ENCODE measurements at regions not wholly inside any gene's neighbourhood (a gene's known extent, or its start where the extent isn't known, plus 50 kb on each side); places are given as distances from the start of the nearest gene placed in this dataset.
"Not testable (repeated sequence)": the region's sequence is repeated elsewhere in the genome, so short reads cannot be mapped to it uniquely, and the experiment has no call there.

DNA sequence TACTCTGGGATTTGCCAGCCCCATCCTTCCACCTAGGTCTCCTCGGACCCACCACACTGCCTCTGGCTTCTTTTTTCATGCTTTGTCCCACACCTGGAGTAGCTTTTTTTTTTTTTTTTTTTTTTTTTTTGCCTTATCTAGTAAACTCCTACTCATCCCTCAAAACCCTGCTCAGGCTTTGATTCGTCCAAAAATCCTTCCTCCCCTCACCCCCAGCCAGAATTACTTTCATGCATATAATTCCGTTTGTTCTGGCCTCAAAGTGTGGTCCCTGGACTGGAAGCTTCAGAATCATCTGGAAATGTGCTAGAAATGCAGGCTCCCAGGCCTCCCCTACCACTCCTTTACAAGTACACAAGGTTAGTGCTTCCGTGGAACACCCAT lies 320.1 kb downstream of the PTTG2 start:
- no peak for DNase-seq

- DNase-seq: no peak
These were observed 321.3 kb downstream of the PTTG2 start for GRCh38 chr4:38281371-38282071.

GRCh38 chr4:38283724-38284123 lies 323.5 kb downstream of the PTTG2 start:
- no peak for DNase-seq

DNA sequence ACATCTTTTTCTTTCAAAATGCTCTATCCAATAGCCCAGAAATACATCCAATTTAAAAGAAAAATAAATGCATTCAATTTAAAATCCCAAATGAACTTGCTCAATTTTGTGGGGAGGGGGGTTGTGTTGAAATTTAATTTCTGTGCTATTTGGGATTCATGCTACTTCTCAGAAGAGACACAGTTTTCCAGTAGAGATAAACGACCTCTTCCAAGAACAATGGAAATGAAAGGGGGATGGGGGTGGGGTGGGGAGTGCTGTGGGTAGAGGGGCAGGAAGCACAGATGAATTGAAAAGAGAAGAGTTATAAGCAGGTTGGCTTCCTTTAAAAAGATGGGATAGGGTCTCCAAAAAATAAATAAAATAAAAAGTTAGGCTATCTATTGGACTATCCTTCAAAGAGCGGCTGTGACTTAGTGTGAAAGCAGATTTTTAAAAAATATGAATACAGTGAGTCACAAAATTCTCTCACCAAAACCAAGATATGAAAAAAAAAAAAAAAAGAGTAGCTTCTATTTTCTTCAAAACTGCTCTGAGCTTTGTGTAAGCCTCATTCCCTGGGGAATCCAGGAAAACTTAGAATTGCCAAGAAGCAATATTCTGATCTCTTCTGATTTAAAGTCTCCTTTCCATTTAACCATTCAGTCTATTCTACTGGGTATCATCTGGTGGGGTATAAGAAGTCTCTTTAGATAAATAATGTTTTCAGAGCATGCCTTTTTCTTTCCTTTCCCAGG lies 324.3 kb downstream of the PTTG2 start:
- DNase-seq: no peak

DNA sequence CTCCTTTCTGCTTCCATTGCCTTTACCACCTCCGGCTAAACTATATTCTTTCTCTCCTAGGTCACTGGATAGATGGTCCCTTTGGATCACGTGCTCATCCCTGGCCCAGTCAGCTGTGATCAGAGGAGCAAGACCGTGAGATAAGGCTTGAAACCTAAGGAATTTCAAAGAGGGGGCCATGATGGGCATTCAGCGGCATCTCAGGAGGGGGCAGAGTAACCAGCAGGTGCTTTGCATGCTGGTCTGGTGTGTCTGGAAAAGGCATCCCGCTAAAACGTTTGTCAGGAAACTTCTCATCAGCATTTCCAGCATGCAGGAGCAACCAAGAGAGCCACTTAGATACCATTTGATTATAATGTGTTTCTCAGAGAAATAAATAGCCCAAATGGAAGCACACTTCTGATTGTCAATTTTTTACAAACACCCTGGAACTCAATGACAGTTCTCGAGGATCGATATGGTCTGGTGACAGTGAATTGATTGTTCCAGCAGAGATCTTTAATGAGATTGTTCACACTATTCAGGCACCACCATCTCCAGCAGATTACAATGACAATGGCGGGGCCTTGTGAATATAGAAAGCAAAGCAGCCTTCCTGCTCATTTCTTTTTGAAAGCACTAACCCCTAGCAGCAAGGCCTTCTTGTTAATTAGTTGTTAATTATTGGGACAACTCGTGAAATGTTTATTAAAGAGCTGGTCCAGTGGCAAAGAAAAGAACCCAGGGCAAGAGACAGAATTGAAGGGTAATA lies 327.1 kb downstream of the PTTG2 start:
- DNase-seq: no peak

DNA sequence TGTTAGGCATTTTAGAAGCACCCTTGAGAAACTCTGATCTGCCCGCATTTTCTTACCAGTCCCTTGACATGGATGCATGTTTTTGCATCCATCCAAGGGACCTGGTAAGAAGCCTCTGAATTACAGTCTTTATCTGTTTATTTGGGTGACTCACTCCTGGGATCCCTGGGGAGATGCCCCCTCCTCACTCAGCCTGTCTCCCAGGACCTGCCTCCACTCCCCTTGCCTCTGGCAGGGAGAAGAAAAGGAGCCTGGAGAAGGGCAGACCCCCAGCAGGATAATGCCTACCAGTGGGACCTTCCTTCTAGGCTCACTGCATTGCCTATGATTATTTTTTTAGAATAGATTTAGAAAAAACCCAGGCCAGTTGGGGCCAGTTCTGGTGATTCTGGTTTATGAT lies 329.4 kb downstream of the PTTG2 start:
- DNase-seq: no peak

- no peak for DNase-seq
These were observed 330.2 kb downstream of the PTTG2 start for GRCh38 chr4:38290366-38290765.

DNA sequence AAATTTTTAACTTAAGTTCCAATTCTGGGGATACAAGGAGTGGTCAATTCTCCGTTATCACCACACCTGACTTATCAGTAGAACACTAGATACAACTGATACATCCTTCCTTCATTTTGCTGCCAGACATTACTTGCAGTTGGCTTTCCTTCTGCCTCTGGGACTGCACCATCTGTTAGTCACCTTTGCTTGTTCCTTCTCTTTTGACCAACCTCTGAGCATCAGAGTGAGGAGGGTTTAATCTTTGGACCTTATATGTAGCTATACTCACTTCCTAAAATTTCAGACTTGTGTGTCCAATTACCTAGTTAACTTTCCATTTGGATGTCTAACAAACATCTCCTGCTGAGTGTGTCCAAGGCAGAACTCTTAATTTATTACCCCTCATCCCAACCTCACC lies 330.7 kb downstream of the PTTG2 start:
- no peak for DNase-seq

DNA sequence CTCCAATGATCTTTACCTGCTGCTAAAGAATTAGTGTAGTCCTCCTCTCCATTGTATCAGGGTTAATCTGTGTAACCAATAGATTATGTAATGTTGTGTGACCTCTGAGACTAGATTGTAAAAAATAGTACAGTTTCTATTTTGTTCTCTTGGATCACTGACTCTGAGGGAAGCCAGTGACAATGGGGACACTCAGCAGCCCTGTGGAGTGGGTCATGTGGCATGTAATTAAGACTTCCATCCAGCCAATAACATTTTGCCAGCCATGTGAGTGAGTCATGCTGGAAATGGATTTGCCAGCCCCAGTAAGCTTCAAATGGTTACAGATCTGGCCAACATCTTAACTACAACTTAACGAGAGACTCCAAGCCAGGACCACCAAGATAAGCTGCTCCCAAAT lies 332.3 kb downstream of the PTTG2 start:
- DNase-seq: no peak

DNA sequence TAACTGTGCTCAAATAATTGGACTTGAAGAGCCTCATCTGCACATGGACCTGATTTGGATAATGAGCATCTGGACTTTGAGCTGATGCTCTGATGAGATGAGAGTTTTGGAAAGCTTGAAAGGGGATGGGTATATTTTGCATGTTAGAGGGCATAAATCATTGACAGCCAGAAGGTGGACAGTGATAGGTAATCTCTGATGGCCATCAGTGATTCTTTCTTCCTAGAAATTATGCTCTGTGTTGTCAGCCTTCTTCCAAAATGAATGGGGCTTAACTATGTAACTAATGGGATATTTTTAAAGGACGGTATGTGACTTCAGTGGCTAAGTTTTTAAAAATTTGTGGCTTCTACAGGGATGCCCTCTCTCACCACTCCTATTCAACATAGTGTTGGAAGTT lies 334.0 kb downstream of the PTTG2 start:
- DNase-seq: no peak

- no peak for DNase-seq
These were observed 336.9 kb downstream of the PTTG2 start for GRCh38 chr4:38297061-38297460.

- no peak for DNase-seq
These were observed 338.9 kb downstream of the PTTG2 start for GRCh38 chr4:38298868-38299713.

GRCh38 chr4:38302910-38303309 lies 342.7 kb downstream of the PTTG2 start:
- DNase-seq: no peak

GRCh38 chr4:38304460-38304859 lies 344.3 kb downstream of the PTTG2 start:
- DNase-seq: not testable (repeated sequence)

DNA sequence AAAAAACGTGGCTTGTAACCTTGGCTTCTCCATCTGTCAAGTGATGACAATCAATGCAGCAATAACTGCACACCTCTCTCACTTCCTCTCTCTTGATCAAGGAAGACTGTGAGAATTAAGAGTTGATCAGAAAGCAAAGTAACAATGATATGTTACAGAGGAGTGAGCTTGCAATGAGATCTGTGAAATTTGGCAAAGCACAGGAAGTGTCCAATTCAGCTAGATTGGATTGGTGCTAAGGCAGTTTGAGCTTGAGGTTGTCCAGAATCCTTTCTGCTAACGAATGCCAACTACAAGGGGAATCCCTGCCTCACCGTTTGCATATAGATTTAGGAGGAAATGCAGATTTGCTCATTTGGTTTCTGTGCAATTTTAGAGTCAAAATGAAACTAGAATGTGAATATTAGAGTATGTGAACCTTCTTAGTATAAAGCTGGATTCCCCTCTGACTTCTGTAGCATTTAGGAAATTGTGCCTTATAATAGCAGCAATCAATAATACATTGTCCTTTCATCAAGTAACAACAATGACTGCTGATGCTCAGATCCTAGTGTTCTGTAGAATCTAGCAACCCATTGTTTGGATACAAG lies 346.4 kb downstream of the PTTG2 start:
- DNase-seq: peak in 2 of 6 experiments; percentile 19 to 22

DNA sequence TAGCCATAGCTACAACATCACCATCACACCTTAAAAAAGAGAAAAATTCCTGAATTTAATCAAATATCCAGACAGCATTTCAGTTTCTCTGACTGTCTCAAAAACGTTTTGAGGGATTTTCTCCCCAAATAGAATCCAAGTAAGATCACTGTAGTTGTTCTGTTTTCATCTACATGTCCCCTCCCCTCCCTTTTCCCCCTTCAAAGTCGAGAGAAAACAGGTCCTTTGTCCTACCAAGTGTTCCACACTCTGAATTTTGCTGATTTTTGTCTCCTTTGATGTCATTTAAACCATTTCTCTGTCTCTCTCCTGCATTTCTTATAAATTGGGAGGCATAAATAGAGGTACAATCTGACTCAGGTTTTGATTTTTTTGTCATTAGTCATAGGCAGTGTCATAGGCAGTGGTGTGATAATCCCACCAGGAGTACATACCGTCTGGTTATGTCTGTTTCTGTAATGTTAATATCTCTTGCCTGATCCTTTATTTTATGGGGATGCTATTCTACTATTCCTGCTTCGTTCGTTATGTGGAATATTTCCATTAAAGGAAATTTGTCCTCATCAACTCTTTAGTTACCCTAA lies 348.6 kb downstream of the PTTG2 start:
- DNase-seq: no peak

- no peak for DNase-seq
These were observed 349.3 kb downstream of the PTTG2 start for GRCh38 chr4:38309471-38309870.

DNA sequence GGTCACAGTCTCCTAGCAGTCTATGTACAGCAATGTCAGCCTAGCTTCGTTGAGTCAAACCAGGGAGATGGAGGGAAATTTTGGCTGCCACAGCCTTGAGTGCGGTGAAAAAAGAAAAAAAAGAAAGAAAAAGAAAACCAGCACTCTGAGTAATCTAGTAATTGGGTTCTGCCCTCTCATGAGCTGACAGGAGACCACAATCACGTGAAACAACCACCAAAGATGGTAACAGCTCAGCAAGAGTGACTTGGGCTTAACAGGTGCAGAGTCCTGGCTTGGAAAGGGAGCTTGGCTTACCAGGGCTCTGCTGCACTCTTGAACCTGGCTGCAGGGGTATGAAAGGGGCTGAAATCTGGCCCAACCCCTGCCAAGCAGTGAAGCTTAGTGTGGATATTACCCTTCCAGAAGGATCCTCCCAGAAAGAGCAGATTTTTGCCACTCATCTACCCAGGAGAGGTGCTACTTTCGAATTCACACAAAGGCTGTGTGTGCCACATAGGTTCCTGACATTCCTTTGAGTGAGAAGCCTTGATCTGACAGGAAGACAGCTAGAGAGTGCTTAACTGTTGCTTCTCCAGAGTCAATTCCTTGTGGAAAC lies 350.3 kb downstream of the PTTG2 start:
- DNase-seq: peak; percentile 21 to 78 (median 62)

DNA sequence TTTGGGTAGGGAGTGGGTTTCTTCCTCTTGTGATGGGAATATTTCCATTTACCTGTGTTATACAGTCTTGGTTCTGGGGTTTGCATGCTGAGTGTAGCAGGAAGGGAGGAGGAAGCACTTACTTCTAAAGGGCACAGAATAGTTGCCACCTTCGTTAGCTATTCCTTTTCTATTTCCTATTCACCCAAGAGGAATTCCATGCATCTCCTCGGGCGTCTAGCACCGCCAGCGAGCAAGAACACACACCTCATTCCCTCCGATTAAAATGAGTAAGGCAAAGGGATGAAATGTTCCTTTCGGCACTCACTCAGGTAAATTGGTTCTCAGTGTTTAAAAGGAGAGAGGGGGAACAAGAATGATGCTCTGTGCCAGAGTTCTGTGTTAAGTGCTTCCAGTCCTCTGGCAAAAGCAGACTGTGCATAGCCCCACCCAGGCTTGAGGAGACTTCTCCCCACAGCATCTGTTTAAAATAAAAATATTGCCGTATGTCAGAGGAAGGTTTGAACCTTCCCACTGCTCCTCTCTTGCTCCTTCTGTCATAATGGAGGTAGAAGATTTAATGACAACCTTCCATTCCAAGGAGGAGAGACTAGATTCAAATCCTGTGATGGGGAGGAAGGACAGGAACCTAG lies 351.4 kb downstream of the PTTG2 start:
- no peak for DNase-seq

DNA sequence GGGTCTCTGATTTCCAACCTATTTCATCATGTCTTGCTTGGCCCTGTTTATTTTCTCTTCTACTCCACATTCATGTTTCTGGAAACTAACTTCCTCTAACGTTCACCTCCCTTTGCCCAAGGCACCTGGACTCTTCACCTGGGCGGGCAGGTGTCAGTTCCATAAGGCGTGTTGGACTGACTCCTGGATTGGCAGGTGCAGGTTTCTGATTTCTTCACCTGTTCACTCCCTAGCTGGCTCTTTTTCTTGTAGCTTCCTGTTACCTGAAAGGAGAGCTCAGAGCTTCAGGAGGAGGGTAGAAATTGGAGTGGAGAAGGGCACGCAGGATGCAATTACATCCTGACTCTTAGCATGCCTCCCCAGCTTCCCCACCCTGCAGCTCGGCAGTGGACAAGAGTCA lies 350.8 kb upstream of the KLF3 start:
- DNase-seq: no peak

GRCh38 chr4:38313999-38314561 lies 349.9 kb upstream of the KLF3 start:
- no peak for DNase-seq
